ENCODE measurements at regions not wholly inside any gene's neighbourhood (a gene's known extent, or its start where the extent isn't known, plus 50 kb on each side); places are given as distances from the start of the nearest gene placed in this dataset.

GRCh38 chr5:54628050-54628449 is 110.5 kb downstream of the SNX18 start:
- TF ChIP-seq CTCF (IDR thresholded peaks at IDR 0.05): no peak
- TF ChIP-seq POLR2A (IDR thresholded peaks at IDR 0.05): no peak
